Left lung (tissue), 4 donors: ENCODE measurements at regions not wholly inside any gene's neighbourhood (a gene's known extent, or its start where the extent isn't known, plus 50 kb on each side); places are given as distances from the start of the nearest gene placed in this dataset.

Source experiments
- ATAC-seq: fragments of 200-7000 bp; cut with Tn5 transposase; one replicate; pipeline ENCODE4 v1.9.1; 2020; ENCODE audit warnings: moderate library complexity
- DNase-seq, 4 donors: peaks; one replicate each; pipeline ENCODE4 v3.0.0-alpha.2; 2013 to 2020
- H3K27ac ChIP-seq, 2 donors: fragments of 200-600 bp; sonication (generic) in 1 of 2; one replicate each; pipeline versions ENCODE4 v1.5.0 to v1.8.0; 2020 to 2021
- H3K27me3 ChIP-seq, 2 donors: fragments of 200-600 bp; sonication (generic) in 1 of 2; one replicate each; pipeline versions ENCODE4 v1.5.0 to v1.8.0; 2020 to 2021
- H3K36me3 ChIP-seq, 2 donors: fragments of 200-600 bp; sonication (generic) in 1 of 2; one replicate each; pipeline versions ENCODE4 v1.5.0 to v1.8.0; 2020 to 2021
- H3K4me1 ChIP-seq, 2 donors: fragments of 200-600 bp; one replicate each; pipeline ENCODE4 v1.8.0; 2021
- H3K4me3 ChIP-seq, 2 donors: fragments of 200-600 bp; sonication (generic) in 1 of 2; one replicate each; pipeline versions ENCODE4 v1.5.0 to v1.8.0; 2020 to 2021; ENCODE audit warnings: mild to moderate bottlenecking in 1 of 2
- H3K9me3 ChIP-seq, 2 donors: fragments of 200-600 bp; sonication (generic) in 1 of 2; one replicate each; pipeline versions ENCODE4 v1.5.0 to v1.8.0; 2020 to 2021
- intact Hi-C, 2 donors: fragments of 100-400 bp; cut with DNase I; formaldehyde crosslinking; loops; one replicate each; pipeline versions ENCODE4 v1.11.2 to v1.14.2; 2022
- TF ChIP-seq, protein P1 (sequence below), 2 donors: fragments of 200-600 bp; sonication (generic) in 1 of 2; IDR thresholded peaks; one replicate each; pipeline versions ENCODE4 v1.5.0 to v1.8.0; 2021; ENCODE audit warnings: antibody characterized with exemption in 2 of 2
- donor health status: DM: no; HTN: yes; CAD: no.
- donor health status: DM: no; HTN: no; CAD: no.

DNA sequence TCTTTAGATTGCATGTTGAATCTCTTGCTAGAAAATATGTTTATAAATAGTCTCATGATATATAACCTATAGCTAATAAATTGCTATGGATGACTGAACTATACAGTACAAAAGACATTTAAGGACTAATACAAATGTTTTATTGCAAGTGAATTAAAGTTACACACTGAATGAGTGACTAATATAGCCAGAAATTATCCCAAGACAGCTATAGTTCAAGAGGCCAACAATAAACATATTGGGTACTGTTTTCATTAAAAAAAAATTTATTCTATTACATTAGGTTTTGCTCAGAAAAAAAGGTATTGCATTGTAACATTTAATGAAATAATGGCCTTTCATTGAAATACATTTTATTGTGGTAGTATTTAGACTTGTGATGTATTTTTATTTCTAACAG, 819.1 kb downstream of the TRIML1 start:
- Histone ChIP-seq H3K27me3 (no peaks in the 10 kb centered on the region), H3K4me3 (no peak overlapping the region), H3K27ac (no peak overlapping the region), H3K36me3 (no peaks in the 10 kb centered on the region), H3K9me3 (peaks cover 0 to 5% of the 10 kb centered on the region in 2 donors), H3K4me1 (no peaks in the 10 kb centered on the region)
- DNase-seq (no peak), ATAC-seq (no peak)
- intact Hi-C loops, result no loop called here
- TF ChIP-seq, protein P1, sequence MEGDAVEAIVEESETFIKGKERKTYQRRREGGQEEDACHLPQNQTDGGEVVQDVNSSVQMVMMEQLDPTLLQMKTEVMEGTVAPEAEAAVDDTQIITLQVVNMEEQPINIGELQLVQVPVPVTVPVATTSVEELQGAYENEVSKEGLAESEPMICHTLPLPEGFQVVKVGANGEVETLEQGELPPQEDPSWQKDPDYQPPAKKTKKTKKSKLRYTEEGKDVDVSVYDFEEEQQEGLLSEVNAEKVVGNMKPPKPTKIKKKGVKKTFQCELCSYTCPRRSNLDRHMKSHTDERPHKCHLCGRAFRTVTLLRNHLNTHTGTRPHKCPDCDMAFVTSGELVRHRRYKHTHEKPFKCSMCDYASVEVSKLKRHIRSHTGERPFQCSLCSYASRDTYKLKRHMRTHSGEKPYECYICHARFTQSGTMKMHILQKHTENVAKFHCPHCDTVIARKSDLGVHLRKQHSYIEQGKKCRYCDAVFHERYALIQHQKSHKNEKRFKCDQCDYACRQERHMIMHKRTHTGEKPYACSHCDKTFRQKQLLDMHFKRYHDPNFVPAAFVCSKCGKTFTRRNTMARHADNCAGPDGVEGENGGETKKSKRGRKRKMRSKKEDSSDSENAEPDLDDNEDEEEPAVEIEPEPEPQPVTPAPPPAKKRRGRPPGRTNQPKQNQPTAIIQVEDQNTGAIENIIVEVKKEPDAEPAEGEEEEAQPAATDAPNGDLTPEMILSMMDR (IDR thresholded peaks at IDR 0.05), result no peak

DNA sequence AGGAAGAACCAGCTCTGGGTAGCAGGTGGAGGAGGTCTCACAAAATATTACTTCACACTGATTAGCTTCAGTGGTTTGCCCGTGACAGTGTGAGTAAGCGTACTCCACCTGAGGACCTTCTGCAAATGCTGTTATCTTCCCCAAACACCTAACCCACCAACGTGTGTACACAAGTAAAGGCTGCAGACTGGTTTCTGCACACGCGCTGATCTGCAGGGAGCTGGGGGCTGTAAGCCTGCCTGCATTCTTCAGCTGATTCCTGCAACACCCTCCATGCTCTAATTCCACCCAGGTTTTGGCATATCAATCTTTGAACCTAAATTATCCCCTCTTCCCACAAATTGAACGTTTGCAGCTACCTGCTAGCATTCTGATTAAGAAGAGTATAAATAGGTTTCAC, 820.2 kb downstream of the TRIML1 start:
- no peaks in the 10 kb centered on the region for H3K36me3 ChIP-seq
- H3K4me1 ChIP-seq, result no peaks in the 10 kb centered on the region
- peaks cover 0 to 2% of the 10 kb centered on the region in 2 donors for H3K9me3 ChIP-seq
- H3K4me3 ChIP-seq, result no peak overlapping the region
- H3K27ac ChIP-seq, result no peak overlapping the region
- H3K27me3 ChIP-seq, result no peaks in the 10 kb centered on the region
- DNase-seq (no peak), ATAC-seq (no peak)
- intact Hi-C loops, result no loop called here
- TF ChIP-seq, protein P1 (IDR thresholded peaks at IDR 0.05), result no peak

DNA sequence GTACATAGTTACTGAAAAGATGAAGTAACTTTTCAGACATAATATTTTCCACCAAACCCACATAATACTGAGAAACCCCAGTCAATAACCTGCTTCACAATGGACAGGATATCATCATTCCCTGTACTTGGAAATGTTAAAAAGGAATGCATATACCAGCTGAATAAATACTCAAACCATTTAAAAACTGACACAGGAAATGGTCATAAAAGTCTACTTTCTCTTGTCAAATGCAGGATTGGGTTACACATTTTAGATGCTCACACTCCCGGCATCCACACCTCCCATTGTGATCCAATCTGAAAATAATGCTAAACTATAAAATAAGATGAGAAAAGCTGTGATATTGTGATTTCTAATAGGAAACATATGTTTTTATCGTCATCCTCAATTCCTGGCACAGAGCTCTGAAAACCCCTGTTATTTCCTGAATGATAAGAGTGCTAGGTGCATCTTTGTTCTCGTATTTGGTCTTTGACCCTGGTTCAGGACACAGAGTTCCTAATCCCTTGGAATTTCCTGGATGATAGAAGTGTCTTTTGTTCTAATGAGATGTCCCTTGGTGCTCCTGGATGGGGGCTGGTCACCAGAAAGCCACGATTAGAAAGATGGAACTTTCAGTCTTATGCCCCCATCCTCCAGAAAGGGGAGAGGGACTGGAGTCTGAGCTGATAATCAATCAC, 821.3 kb downstream of the TRIML1 start:
- intact Hi-C loops, result no loop called here
- Histone ChIP-seq H3K27me3 (no peaks in the 10 kb centered on the region), H3K9me3 (peaks cover 0 to 2% of the 10 kb centered on the region in 2 donors), H3K4me3 (no peak overlapping the region), H3K36me3 (no peaks in the 10 kb centered on the region), H3K4me1 (no peaks in the 10 kb centered on the region), H3K27ac (no peak overlapping the region)
- DNase-seq (peak in 1 of 4 donors; percentile 6), ATAC-seq (no peak)
- TF ChIP-seq, protein P1 (IDR thresholded peaks at IDR 0.05), result no peak

DNA sequence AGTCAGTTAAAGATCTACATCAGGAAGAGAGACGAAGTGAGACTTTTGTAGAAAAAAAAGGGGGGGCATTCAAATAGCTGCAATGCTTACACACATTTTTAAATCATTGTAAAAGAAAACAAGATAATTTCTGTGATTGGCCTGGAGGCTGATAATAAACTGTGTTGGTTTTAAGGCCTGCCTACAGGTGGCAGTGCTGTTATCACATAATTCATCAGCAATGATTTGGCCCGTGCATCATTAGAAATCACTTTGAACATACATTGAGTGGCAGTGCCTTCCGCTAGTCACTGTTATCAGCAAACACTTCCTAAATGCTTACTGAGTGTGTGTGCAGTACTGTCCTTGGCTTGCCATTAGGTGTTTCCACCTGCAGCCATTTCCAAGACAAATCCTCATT, 831.9 kb downstream of the TRIML1 start:
- peak; percentile 37 for ATAC-seq
- no peaks in the 10 kb centered on the region for H3K27me3 ChIP-seq
- H3K4me1 ChIP-seq, result no peaks in the 10 kb centered on the region
- TF ChIP-seq, protein P1 (IDR thresholded peaks at IDR 0.05), result no peak
- no peaks in the 10 kb centered on the region for H3K36me3 ChIP-seq
- no peak overlapping the region for H3K4me3 ChIP-seq
- H3K27ac ChIP-seq, result no peak overlapping the region
- DNase-seq, result no peak
- H3K9me3 ChIP-seq, result no peaks in the 10 kb centered on the region
- intact Hi-C loops, result no loop called here

DNA sequence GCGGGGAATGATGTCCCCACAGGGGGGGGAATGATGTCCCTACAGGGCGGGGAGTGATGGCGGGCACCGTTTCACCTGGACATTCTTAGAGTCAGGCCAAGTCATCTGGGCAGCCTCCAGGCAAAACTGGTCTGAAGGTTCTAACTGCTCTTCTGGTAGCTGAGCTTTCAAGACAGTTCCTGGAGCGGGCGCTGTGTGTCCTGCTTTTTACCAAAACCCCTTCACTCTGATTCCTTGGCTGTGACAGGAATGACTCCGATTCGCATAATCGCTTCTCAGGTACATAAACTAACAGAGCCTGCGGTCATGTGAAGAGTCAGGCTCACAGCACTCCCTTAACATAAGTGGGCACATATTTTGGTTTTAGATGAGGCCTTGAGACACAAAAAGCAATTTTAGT, 836.0 kb downstream of the TRIML1 start:
- Histone ChIP-seq H3K4me3 (no peak overlapping the region), H3K27me3 (no peaks in the 10 kb centered on the region), H3K4me1 (no peaks in the 10 kb centered on the region), H3K27ac (no peak overlapping the region), H3K9me3 (no peaks in the 10 kb centered on the region), H3K36me3 (no peaks in the 10 kb centered on the region)
- DNase-seq, result no peak
- intact Hi-C loops, result no loop called here
- no peak for ATAC-seq
- TF ChIP-seq, protein P1 (IDR thresholded peaks at IDR 0.05), result no peak
